ENCODE measurements at regions not wholly inside any gene's neighbourhood (a gene's known extent, or its start where the extent isn't known, plus 50 kb on each side); places are given as distances from the start of the nearest gene placed in this dataset.

- TF ChIP-seq GATA1 (IDR thresholded peaks at IDR 0.05; ENCODE audit: low read depth, low read length) (no peak), POLR2A (IDR thresholded peaks at IDR 0.05; ENCODE audit: low read length) (no peak)
Observed at GRCh38 chr15:60128710-60129109, 124.6 kb downstream of the FOXB1 start.

Measured in erythroblast (primary cell).